Calu3 (cell line): ENCODE measurements at regions not wholly inside any gene's neighbourhood (a gene's known extent, or its start where the extent isn't known, plus 50 kb on each side); places are given as distances from the start of the nearest gene placed in this dataset.

Experiments used
- BruUV-seq: library from RNA; stranded (reverse); fragments of 400-500 nt; replicated peaks from 2 replicates; lab custom pipeline; 2021; lab: Mats Ljungman, UMichigan
- CTCF ChIA-PET: fragments of 300-600 bp; sonication (Branson Sonifier 250); formaldehyde crosslinking; loops from one replicate; lab custom pipeline; 2022; ENCODE audit warnings: antibody characterized with exemption; lab: Charles Lee
- DNase-seq: peaks from one replicate; pipeline ENCODE4 v3.0.0; 2022
- H3K27ac Mint-ChIP-seq: one replicate; pipeline ENCODE4 v1.8.0; 2022; ENCODE audit warnings: mixed read lengths; ENCODE audit not compliant: unreplicated experiment
- H3K27me3 Mint-ChIP-seq: one replicate; pipeline ENCODE4 v1.8.0; 2022; ENCODE audit warnings: mixed read lengths; ENCODE audit not compliant: unreplicated experiment
- H3K36me3 Mint-ChIP-seq: one replicate; pipeline ENCODE4 v1.8.0; 2022; ENCODE audit warnings: mild to moderate bottlenecking, moderate library complexity, mixed read lengths; ENCODE audit not compliant: insufficient read depth, unreplicated experiment
- H3K4me1 Mint-ChIP-seq: one replicate; pipeline ENCODE4 v1.8.0; 2022; ENCODE audit warnings: mild to moderate bottlenecking, low read depth, mixed read lengths; ENCODE audit not compliant: unreplicated experiment
- H3K4me3 Mint-ChIP-seq: one replicate; pipeline ENCODE4 v1.8.0; 2022; ENCODE audit warnings: mild to moderate bottlenecking, low read depth, moderate library complexity, mixed read lengths; ENCODE audit not compliant: unreplicated experiment
- H3K9me3 Mint-ChIP-seq: one replicate; pipeline ENCODE4 v1.8.0; 2022; ENCODE audit warnings: low read depth, mixed read lengths; ENCODE audit not compliant: unreplicated experiment
- CTCF ChIP-seq: fragments of 200-600 bp; IDR thresholded peaks from one replicate; pipeline ENCODE4 v1.8.0; 2022; ENCODE audit warnings: antibody characterized with exemption; ENCODE audit not compliant: unreplicated experiment
- intact Hi-C: fragments of 100-400 bp; cut with micrococcal nuclease; formaldehyde crosslinking; loops from one replicate; pipeline ENCODE4 v1.10.0; 2022; ENCODE audit not compliant: unreplicated experiment

- intact Hi-C loops = no loop called here
- no TSS peak for BruUV-seq
- CTCF ChIA-PET = no interaction called here
- H3K27me3 Mint-ChIP-seq = peaks cover 13% of the 10 kb centered on the region
- no peak overlapping the region for H3K4me3 Mint-ChIP-seq
- peaks cover 5% of the 10 kb centered on the region for H3K36me3 Mint-ChIP-seq
- TF ChIP-seq CTCF = no peak
- no peak for DNase-seq
- H3K27ac Mint-ChIP-seq = no peak overlapping the region
- H3K4me1 Mint-ChIP-seq = no peaks in the 10 kb centered on the region
- H3K9me3 Mint-ChIP-seq = peaks cover 5% of the 10 kb centered on the region
Observed at GRCh38 chr1:13900583-13900982, 200.6 kb downstream of the PRDM2 start.

- no TSS peak for BruUV-seq
- no peak for TF ChIP-seq CTCF
- intact Hi-C loops = no loop called here
- H3K27ac Mint-ChIP-seq = no peak overlapping the region
- no peak overlapping the region for H3K4me3 Mint-ChIP-seq
- H3K27me3 Mint-ChIP-seq = peaks cover 13% of the 10 kb centered on the region
- DNase-seq = no peak
- CTCF ChIA-PET = no interaction called here
- peaks cover 5% of the 10 kb centered on the region for H3K9me3 Mint-ChIP-seq
- no peaks in the 10 kb centered on the region for H3K4me1 Mint-ChIP-seq
- peaks cover 5% of the 10 kb centered on the region for H3K36me3 Mint-ChIP-seq
Observed at GRCh38 chr1:13901039-13901438, 201.1 kb downstream of the PRDM2 start.

GRCh38 chr1:13901597-13901996 is 201.6 kb downstream of the PRDM2 start:
- Mint-ChIP-seq H3K9me3 (peaks cover 5% of the 10 kb centered on the region), H3K4me1 (no peaks in the 10 kb centered on the region), H3K36me3 (peaks cover 5% of the 10 kb centered on the region), H3K4me3 (no peak overlapping the region), H3K27ac (no peak overlapping the region), H3K27me3 (peaks cover 13% of the 10 kb centered on the region)
- intact Hi-C loops = no loop called here
- CTCF ChIA-PET = no interaction called here
- no TSS peak for BruUV-seq
- no peak for DNase-seq
- no peak for TF ChIP-seq CTCF

- BruUV-seq = no TSS peak
- H3K4me3 Mint-ChIP-seq = no peak overlapping the region
- H3K36me3 Mint-ChIP-seq = peaks cover 5% of the 10 kb centered on the region
Observed at GRCh38 chr1:13908128-13908527, 208.1 kb downstream of the PRDM2 start.

More at GRCh38 chr1:13908128-13908527, 208.1 kb downstream of the PRDM2 start:
- DNase-seq = no peak
- TF ChIP-seq CTCF = no peak
- H3K27ac Mint-ChIP-seq = no peak overlapping the region
- H3K4me1 Mint-ChIP-seq = no peaks in the 10 kb centered on the region
- peaks cover 13% of the 10 kb centered on the region for H3K27me3 Mint-ChIP-seq
- CTCF ChIA-PET = no interaction called here
- intact Hi-C loops = no loop called here
- peaks cover 14% of the 10 kb centered on the region for H3K9me3 Mint-ChIP-seq
